ENCODE measurements at regions not wholly inside any gene's neighbourhood (a gene's known extent, or its start where the extent isn't known, plus 50 kb on each side); places are given as distances from the start of the nearest gene placed in this dataset.

GRCh38 chr7:21028186-21028585 is 241.5 kb upstream of the SP8 start:
- DNase-seq (ENCODE audit: low spot score) (peak; percentile 14), FAIRE-seq (no peak)

GRCh38 chr7:21028599-21028998 is 241.9 kb upstream of the SP8 start:
- no peak for DNase-seq (ENCODE audit: low spot score)
- no peak for FAIRE-seq

- DNase-seq (ENCODE audit: low spot score) (no peak), FAIRE-seq (no peak)
Measured at GRCh38 chr7:21029006-21029405, 242.3 kb upstream of the SP8 start.

- FAIRE-seq (no peak), DNase-seq (ENCODE audit: low spot score) (no peak)
Measured at GRCh38 chr7:21030237-21030871, 243.7 kb upstream of the SP8 start.

GRCh38 chr7:21041252-21041651 is 254.6 kb upstream of the SP8 start:
- no peak for FAIRE-seq
- no peak for DNase-seq (ENCODE audit: low spot score)

GRCh38 chr7:21041666-21042065 is 255.0 kb upstream of the SP8 start:
- no peak for FAIRE-seq
- DNase-seq (ENCODE audit: low spot score), result no peak

GRCh38 chr7:21044384-21044783 is 257.7 kb upstream of the SP8 start:
- DNase-seq (ENCODE audit: low spot score) (no peak), FAIRE-seq (no peak)

- FAIRE-seq (no peak), DNase-seq (ENCODE audit: low spot score) (no peak)
Measured at GRCh38 chr7:21044913-21045568, 258.4 kb upstream of the SP8 start.

GRCh38 chr7:21051865-21052264 is 265.2 kb upstream of the SP8 start:
- FAIRE-seq, result no peak
- no peak for DNase-seq (ENCODE audit: low spot score)

- no peak for FAIRE-seq
- DNase-seq (ENCODE audit: low spot score), result no peak
Measured at GRCh38 chr7:21054427-21055112, 267.9 kb upstream of the SP8 start.

- no peak for DNase-seq (ENCODE audit: low spot score)
- no peak for FAIRE-seq
Measured at GRCh38 chr7:21059069-21059468, 272.4 kb upstream of the SP8 start.

- no peak for FAIRE-seq
- DNase-seq (ENCODE audit: low spot score), result no peak
Measured at GRCh38 chr7:21063106-21063505, 276.4 kb upstream of the SP8 start.

GRCh38 chr7:21064698-21065648 is 278.3 kb upstream of the SP8 start:
- FAIRE-seq (no peak), DNase-seq (ENCODE audit: low spot score) (no peak)

GRCh38 chr7:21066221-21066620 is 279.5 kb upstream of the SP8 start:
- no peak for FAIRE-seq

GRCh38 chr7:21067216-21067615 is 280.5 kb upstream of the SP8 start:
- FAIRE-seq, result no peak

More at GRCh38 chr7:21066221-21066620, 279.5 kb upstream of the SP8 start:
- DNase-seq (ENCODE audit: low spot score), result no peak

GRCh38 chr7:21070571-21071090 is 283.9 kb upstream of the SP8 start:
- FAIRE-seq, result no peak
- DNase-seq (ENCODE audit: low spot score), result no peak

More at GRCh38 chr7:21067216-21067615, 280.5 kb upstream of the SP8 start:
- DNase-seq (ENCODE audit: low spot score), result no peak

GRCh38 chr7:21071561-21072501 is 285.1 kb upstream of the SP8 start:
- FAIRE-seq, result no peak
- DNase-seq (ENCODE audit: low spot score), result no peak

- FAIRE-seq, result no peak
- DNase-seq (ENCODE audit: low spot score), result no peak
Measured at GRCh38 chr7:21076054-21076453, 289.4 kb upstream of the SP8 start.

- DNase-seq (ENCODE audit: low spot score) (no peak), FAIRE-seq (no peak)
Measured at GRCh38 chr7:21076574-21076973, 289.9 kb upstream of the SP8 start.

- FAIRE-seq, result no peak
Measured at GRCh38 chr7:21077602-21078001, 290.9 kb upstream of the SP8 start.

More at GRCh38 chr7:21077602-21078001, 290.9 kb upstream of the SP8 start:
- no peak for DNase-seq (ENCODE audit: low spot score)

Data from urothelium cell line (cell line).